Lung (tissue), 11 donors: ENCODE measurements at regions not wholly inside any gene's neighbourhood (a gene's known extent, or its start where the extent isn't known, plus 50 kb on each side); places are given as distances from the start of the nearest gene placed in this dataset.

Source experiments
- ATAC-seq: fragments of 200-7000 bp; cut with Tn5 transposase; one replicate; pipeline ENCODE4 v1.9.1; 2020; ENCODE audit warnings: moderate number of reproducible peaks; ENCODE audit not compliant: insufficient read depth, low FRiP score
- DNase-seq, 3 donors: peaks; one replicate each; pipeline ENCODE4 v3.0.0-alpha.2; 2013 to 2017
- H3K27ac ChIP-seq, 2 donors: one replicate each; pipeline ENCODE4 v1.5.1; 2013; ENCODE audit warnings: mild to moderate bottlenecking in 2 of 2, moderate library complexity in 2 of 2, control low read depth in 1 of 2, inconsistent platforms in 1 of 2, low read depth in 1 of 2, low read length in 1 of 2
- H3K27me3 ChIP-seq, 3 donors: one replicate each; pipeline ENCODE4 v1.5.1; 2013; ENCODE audit warnings: low read length in 2 of 3; ENCODE audit not compliant: control insufficient read depth in 3 of 3, insufficient read depth in 3 of 3
- H3K36me3 ChIP-seq, 4 donors: one replicate each; pipeline ENCODE4 v1.5.1; 2013; ENCODE audit warnings: low read length in 4 of 4, mild to moderate bottlenecking in 1 of 4, moderate library complexity in 1 of 4; ENCODE audit not compliant: control insufficient read depth in 4 of 4, insufficient read depth in 4 of 4
- H3K4me1 ChIP-seq, 5 donors: one replicate each; pipeline ENCODE4 v1.5.1; 2013; ENCODE audit warnings: low read length in 5 of 5, mild to moderate bottlenecking in 2 of 5, moderate library complexity in 1 of 5; ENCODE audit not compliant: control insufficient read depth in 5 of 5, insufficient read depth in 5 of 5
- H3K4me3 ChIP-seq: one replicate; pipeline ENCODE4 v1.5.1; 2013; ENCODE audit warnings: mild to moderate bottlenecking, control low read depth, moderate library complexity
- H3K9ac ChIP-seq, 2 donors: one replicate each; pipeline ENCODE4 v1.5.1; 2013; ENCODE audit warnings: low read length in 2 of 2, control low read depth in 1 of 2; ENCODE audit not compliant: insufficient read depth in 1 of 2
- H3K9me3 ChIP-seq, 4 donors: one replicate each; pipeline ENCODE4 v1.5.1; 2013; ENCODE audit warnings: low read length in 3 of 4, mild to moderate bottlenecking in 1 of 4, moderate library complexity in 1 of 4; ENCODE audit not compliant: control insufficient read depth in 4 of 4, insufficient read depth in 3 of 4
- WGBS, 2 donors: extraction: QIAGEN DNeasy Blood & Tissue Kit; methylation state at CpG; one replicate each; pipeline ENCODE4 v1.1.7; 2013; 5-methylcytosine and 5-hydroxymethylcytosine counted together
- TF ChIP-seq, protein P1 (sequence below): IDR thresholded peaks from 2 replicates; pipeline ENCODE4 v1.5.1; 2012; ENCODE audit warnings: mild to moderate bottlenecking; ENCODE audit errors: control extremely low read depth, extremely low read depth
- donor health status: control.
- donor health status: control.
- donor health status: Bipolar disorder and iron deficiency.
- donor health status: healthy.
- donor health status: DM: yes; HTN: yes; CAD: no.

GRCh38 chr15:62663547-62663946 lies 379.0 kb upstream of the TPM1 start:
- H3K27me3 ChIP-seq, result no peaks in the 10 kb centered on the region
- no peak overlapping the region for H3K9ac ChIP-seq
- TF ChIP-seq, protein P1, sequence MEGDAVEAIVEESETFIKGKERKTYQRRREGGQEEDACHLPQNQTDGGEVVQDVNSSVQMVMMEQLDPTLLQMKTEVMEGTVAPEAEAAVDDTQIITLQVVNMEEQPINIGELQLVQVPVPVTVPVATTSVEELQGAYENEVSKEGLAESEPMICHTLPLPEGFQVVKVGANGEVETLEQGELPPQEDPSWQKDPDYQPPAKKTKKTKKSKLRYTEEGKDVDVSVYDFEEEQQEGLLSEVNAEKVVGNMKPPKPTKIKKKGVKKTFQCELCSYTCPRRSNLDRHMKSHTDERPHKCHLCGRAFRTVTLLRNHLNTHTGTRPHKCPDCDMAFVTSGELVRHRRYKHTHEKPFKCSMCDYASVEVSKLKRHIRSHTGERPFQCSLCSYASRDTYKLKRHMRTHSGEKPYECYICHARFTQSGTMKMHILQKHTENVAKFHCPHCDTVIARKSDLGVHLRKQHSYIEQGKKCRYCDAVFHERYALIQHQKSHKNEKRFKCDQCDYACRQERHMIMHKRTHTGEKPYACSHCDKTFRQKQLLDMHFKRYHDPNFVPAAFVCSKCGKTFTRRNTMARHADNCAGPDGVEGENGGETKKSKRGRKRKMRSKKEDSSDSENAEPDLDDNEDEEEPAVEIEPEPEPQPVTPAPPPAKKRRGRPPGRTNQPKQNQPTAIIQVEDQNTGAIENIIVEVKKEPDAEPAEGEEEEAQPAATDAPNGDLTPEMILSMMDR, result no peak
- H3K4me1 ChIP-seq, result peaks cover 0 to 4% (median 0%) of the 10 kb centered on the region in 5 donors
- no peak overlapping the region for H3K4me3 ChIP-seq
- ATAC-seq (no peak), DNase-seq (no peak)
- no peak overlapping the region for H3K27ac ChIP-seq
- peaks cover 0 to 3% (median 1%) of the 10 kb centered on the region in 4 donors for H3K36me3 ChIP-seq
- H3K9me3 ChIP-seq, result no peaks in the 10 kb centered on the region

- no peak overlapping the region for H3K9ac ChIP-seq
- no peaks in the 10 kb centered on the region for H3K36me3 ChIP-seq
- no peaks in the 10 kb centered on the region for H3K9me3 ChIP-seq
- no peaks in the 10 kb centered on the region for H3K27me3 ChIP-seq
- H3K27ac ChIP-seq, result no peak overlapping the region
- H3K4me1 ChIP-seq, result peaks cover 0 to 4% (median 0%) of the 10 kb centered on the region in 5 donors
- TF ChIP-seq, protein P1, result no peak
- WGBS, 2 donors, result 79 to 81% methylated on average over 4 of the region's 4 CpGs
- DNase-seq, result peak in 2 of 3 donors; percentile 14 to 38
- no peak overlapping the region for H3K4me3 ChIP-seq
- ATAC-seq, result no peak
Measured at GRCh38 chr15:62665449-62665848, 377.1 kb upstream of the TPM1 start.

DNA sequence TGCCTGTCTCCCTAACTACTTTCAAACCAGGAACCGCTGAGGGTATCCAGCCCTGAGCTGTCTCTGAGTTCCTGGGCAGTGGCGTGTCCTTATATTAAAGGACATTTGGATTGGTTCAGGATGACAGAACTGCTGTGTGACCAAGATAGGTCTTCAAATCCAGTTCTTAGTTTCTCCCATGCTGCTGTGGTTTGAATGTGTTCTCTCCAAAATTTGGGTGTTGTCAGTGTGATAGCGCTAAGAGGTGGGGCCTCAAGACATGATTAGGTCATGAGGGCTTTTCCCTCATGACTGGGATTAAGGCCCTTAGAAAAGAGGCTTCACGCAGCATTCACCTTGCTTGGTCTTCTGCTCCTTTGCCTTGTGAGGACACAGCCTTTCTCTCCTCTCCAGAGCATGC lies 376.5 kb upstream of the TPM1 start:
- H3K4me3 ChIP-seq, result no peak overlapping the region
- 96 to 97% methylated on average over 4 of the region's 4 CpGs for WGBS, 2 donors
- H3K9ac ChIP-seq, result no peak overlapping the region
- ATAC-seq (no peak), DNase-seq (no peak)
- H3K36me3 ChIP-seq, result peaks cover 0 to 1% (median 0%) of the 10 kb centered on the region in 4 donors
- TF ChIP-seq, protein P1, result no peak
- H3K27ac ChIP-seq, result no peak overlapping the region
- no peaks in the 10 kb centered on the region for H3K27me3 ChIP-seq
- peaks cover 0 to 4% (median 0%) of the 10 kb centered on the region in 5 donors for H3K4me1 ChIP-seq
- no peaks in the 10 kb centered on the region for H3K9me3 ChIP-seq

GRCh38 chr15:62672268-62672667 lies 370.3 kb upstream of the TPM1 start:
- ATAC-seq (no peak), DNase-seq (no peak)
- Histone ChIP-seq H3K9me3 (peaks cover 0 to 2% (median 0%) of the 10 kb centered on the region in 4 donors), H3K4me3 (no peak overlapping the region), H3K27ac (no peak overlapping the region), H3K36me3 (peaks cover 0 to 2% (median under 1%) of the 10 kb centered on the region in 4 donors), H3K4me1 (no peaks in the 10 kb centered on the region), H3K27me3 (no peaks in the 10 kb centered on the region), H3K9ac (no peak overlapping the region)
- TF ChIP-seq, protein P1, result no peak
- 86 to 90% methylated on average over 2 of the region's 2 CpGs for WGBS, 2 donors
